KMS-11 (cell line): ENCODE measurements at regions not wholly inside any gene's neighbourhood (a gene's known extent, or its start where the extent isn't known, plus 50 kb on each side); places are given as distances from the start of the nearest gene placed in this dataset.

Experiments
- H2AFZ ChIP-seq: fragments of 200-600 bp; sonication (generic); 2 replicates; pipeline ENCODE4 v1.6.1; 2016; ENCODE audit warnings: antibody characterized with exemption, mixed run types, low read depth
- H3K27ac ChIP-seq: fragments of 200-600 bp; sonication (generic); 2 replicates; pipeline ENCODE4 v1.6.1; 2016; ENCODE audit warnings: mild to moderate bottlenecking, mixed run types
- H3K27me3 ChIP-seq: fragments of 200-600 bp; sonication (generic); 2 replicates; pipeline ENCODE4 v1.6.1; 2017; ENCODE audit warnings: mild to moderate bottlenecking, low read depth, mixed run types, moderate library complexity; ENCODE audit not compliant: insufficient read depth
- H3K36me3 ChIP-seq: fragments of 200-600 bp; sonication (generic); 2 replicates; pipeline ENCODE4 v1.6.1; 2017; ENCODE audit warnings: mild to moderate bottlenecking, mixed run types; ENCODE audit not compliant: insufficient read depth
- H3K4me1 ChIP-seq: fragments of 200-600 bp; sonication (generic); 2 replicates; pipeline ENCODE4 v1.6.1; 2016; ENCODE audit warnings: mild to moderate bottlenecking, low read depth, mixed run types; ENCODE audit not compliant: poor library complexity, severe bottlenecking
- H3K4me2 ChIP-seq: fragments of 200-600 bp; sonication (generic); 2 replicates; pipeline ENCODE4 v1.7.0; 2016; ENCODE audit warnings: mild to moderate bottlenecking, mixed run types
- H3K4me3 ChIP-seq: fragments of 200-600 bp; sonication (generic); IDR thresholded peaks from 2 replicates; pipeline ENCODE4 v1.6.1; 2017; ENCODE audit warnings: low read depth, low read length, mixed read lengths; ENCODE audit not compliant: insufficient read depth
- H3K79me2 ChIP-seq: fragments of 200-600 bp; sonication (generic); 2 replicates; pipeline ENCODE4 v1.6.1; 2016; ENCODE audit warnings: low read depth, mixed run types; ENCODE audit not compliant: insufficient read depth
- H3K9ac ChIP-seq: fragments of 200-600 bp; sonication (generic); 2 replicates; pipeline ENCODE4 v1.6.1; 2016; ENCODE audit warnings: mild to moderate bottlenecking, mixed run types
- H4K20me1 ChIP-seq: fragments of 200-600 bp; sonication (generic); 2 replicates; pipeline ENCODE4 v1.6.1; 2016; ENCODE audit warnings: mild to moderate bottlenecking, mixed run types; ENCODE audit not compliant: insufficient read depth
- TF ChIP-seq, protein P1 (sequence below): fragments of 200-600 bp; sonication (generic); conservative IDR thresholded peaks from 2 replicates; pipeline ENCODE4 v1.6.1; 2017; ENCODE audit warnings: low read depth, mild to moderate bottlenecking, antibody characterized with exemption, low read length, moderate library complexity, mixed read lengths

DNA sequence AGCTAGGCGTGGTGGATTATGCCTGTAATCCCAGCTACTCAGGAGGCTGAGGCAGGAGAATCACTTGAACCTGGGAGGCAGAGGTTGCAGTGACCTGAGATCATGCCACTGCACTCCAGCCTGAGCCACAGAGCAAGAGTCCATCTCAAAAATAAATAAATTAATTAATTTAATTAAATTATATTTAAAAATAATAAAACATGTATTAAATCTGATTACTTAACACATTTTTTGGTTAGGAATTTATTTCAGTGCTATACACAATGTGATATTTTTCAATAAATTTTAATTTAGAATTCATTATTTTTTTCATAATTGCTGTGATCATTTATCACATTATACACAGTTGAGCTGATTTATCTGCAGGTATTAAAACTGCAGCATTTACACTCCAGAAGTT, 1101.5 kb upstream of the MIR17HG start:
- TF ChIP-seq, protein P1, sequence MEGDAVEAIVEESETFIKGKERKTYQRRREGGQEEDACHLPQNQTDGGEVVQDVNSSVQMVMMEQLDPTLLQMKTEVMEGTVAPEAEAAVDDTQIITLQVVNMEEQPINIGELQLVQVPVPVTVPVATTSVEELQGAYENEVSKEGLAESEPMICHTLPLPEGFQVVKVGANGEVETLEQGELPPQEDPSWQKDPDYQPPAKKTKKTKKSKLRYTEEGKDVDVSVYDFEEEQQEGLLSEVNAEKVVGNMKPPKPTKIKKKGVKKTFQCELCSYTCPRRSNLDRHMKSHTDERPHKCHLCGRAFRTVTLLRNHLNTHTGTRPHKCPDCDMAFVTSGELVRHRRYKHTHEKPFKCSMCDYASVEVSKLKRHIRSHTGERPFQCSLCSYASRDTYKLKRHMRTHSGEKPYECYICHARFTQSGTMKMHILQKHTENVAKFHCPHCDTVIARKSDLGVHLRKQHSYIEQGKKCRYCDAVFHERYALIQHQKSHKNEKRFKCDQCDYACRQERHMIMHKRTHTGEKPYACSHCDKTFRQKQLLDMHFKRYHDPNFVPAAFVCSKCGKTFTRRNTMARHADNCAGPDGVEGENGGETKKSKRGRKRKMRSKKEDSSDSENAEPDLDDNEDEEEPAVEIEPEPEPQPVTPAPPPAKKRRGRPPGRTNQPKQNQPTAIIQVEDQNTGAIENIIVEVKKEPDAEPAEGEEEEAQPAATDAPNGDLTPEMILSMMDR = no peak
- no peak overlapping the region for H3K4me3 ChIP-seq
- no peak overlapping the region for H3K4me2 ChIP-seq
- no peak overlapping the region for H3K9ac ChIP-seq
- no peak overlapping the region for H2AFZ ChIP-seq
- no peaks in the 10 kb centered on the region for H3K4me1 ChIP-seq
- no peaks in the 10 kb centered on the region for H3K27me3 ChIP-seq
- H3K36me3 ChIP-seq = no peaks in the 10 kb centered on the region
- no peak overlapping the region for H3K27ac ChIP-seq
- H3K79me2 ChIP-seq = no peaks in the 10 kb centered on the region
- H4K20me1 ChIP-seq = no peaks in the 10 kb centered on the region

DNA sequence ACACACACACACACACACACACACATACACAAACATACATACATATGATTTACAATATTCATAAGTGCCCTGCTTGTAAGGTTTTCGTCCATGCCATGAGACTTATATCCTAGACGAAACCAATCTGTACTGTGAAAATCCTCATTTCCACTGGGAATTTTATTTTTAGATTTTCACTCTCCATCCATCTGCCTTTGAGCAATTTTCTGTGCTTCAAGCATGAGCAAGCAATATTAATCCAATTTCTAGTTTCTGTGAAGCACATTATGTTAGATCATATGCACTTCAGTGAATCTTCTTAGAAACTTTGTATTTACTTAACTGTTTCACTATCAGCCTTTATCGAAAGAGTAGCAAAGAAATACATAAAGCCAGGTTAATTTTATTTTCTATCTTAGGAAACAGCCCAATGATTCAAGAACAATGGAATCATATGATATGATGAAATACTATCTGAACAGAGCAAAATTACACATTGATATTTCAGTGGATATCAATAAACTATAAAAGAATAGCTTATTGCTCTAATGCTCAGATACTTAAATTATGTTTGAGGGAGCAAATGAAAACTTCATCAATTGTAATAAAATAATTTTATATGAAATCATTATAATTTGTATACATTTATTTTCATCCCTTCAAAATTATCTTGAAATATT, 1100.7 kb upstream of the MIR17HG start:
- Histone ChIP-seq H3K9ac (no peak overlapping the region), H4K20me1 (no peaks in the 10 kb centered on the region), H3K27ac (no peak overlapping the region), H3K27me3 (no peaks in the 10 kb centered on the region), H2AFZ (no peak overlapping the region), H3K36me3 (no peaks in the 10 kb centered on the region), H3K4me1 (no peaks in the 10 kb centered on the region), H3K4me3 (no peak overlapping the region), H3K4me2 (no peak overlapping the region), H3K79me2 (no peaks in the 10 kb centered on the region)
- TF ChIP-seq, protein P1 = no peak

DNA sequence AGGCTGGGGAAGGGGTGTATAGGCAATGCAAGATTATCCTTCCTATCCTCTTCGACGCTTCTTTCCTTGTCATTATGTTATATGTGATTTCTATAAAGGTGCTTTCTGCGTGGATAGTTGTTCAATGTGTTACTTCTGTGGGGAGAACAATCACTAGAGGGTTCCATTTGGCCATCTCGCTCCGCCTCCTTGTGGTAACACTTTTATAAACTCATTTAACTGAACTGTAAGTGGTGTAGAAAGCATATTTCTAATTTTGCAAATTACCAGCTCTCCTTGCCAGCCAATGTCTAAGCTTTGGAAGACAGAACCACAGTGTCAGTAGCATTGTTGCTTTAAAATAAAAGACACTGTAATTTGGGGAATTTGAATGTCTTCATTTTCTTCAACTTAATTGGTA, 1093.7 kb upstream of the MIR17HG start:
- no peaks in the 10 kb centered on the region for H3K27me3 ChIP-seq
- no peak overlapping the region for H3K4me2 ChIP-seq
- H4K20me1 ChIP-seq = no peaks in the 10 kb centered on the region
- no peak overlapping the region for H3K27ac ChIP-seq
- H3K4me1 ChIP-seq = no peaks in the 10 kb centered on the region
- no peak overlapping the region for H3K4me3 ChIP-seq
- H2AFZ ChIP-seq = no peak overlapping the region
- no peaks in the 10 kb centered on the region for H3K79me2 ChIP-seq
- TF ChIP-seq, protein P1 = no peak
- H3K9ac ChIP-seq = no peak overlapping the region
- H3K36me3 ChIP-seq = no peaks in the 10 kb centered on the region

DNA sequence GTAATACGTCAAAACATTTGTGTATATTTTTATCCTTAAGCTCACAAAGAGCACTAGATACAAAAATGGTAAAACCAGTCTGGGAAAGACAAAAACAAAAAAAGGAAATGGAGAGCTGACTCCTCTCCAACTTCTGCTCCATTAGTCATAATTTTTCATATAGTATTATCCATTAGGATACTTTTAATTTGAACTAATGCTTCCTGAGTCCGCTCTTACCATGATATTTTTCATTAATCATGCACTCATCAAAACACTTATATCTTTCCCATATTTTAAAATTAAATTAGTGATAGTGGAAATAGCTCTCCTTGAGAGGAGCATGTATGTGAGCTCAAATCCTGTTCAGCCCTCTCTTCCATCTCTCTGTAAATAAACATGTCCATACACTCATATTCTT, 1093.0 kb upstream of the MIR17HG start:
- no peaks in the 10 kb centered on the region for H3K4me1 ChIP-seq
- H2AFZ ChIP-seq = no peak overlapping the region
- H3K36me3 ChIP-seq = no peaks in the 10 kb centered on the region
- no peak overlapping the region for H3K27ac ChIP-seq
- no peak overlapping the region for H3K4me2 ChIP-seq
- TF ChIP-seq, protein P1 = no peak
- no peak overlapping the region for H3K9ac ChIP-seq
- H3K27me3 ChIP-seq = no peaks in the 10 kb centered on the region
- H3K4me3 ChIP-seq = no peak overlapping the region
- no peaks in the 10 kb centered on the region for H3K79me2 ChIP-seq
- no peaks in the 10 kb centered on the region for H4K20me1 ChIP-seq
